Vagina (tissue), 2 donors: ENCODE measurements at regions not wholly inside any gene's neighbourhood (a gene's known extent, or its start where the extent isn't known, plus 50 kb on each side); places are given as distances from the start of the nearest gene placed in this dataset.

Experiments used
- DNase-seq, 2 donors: peaks; one replicate each; pipeline ENCODE4 v3.0.0-alpha.2; 2017; ENCODE audit errors: extremely low spot score in 2 of 2
- H3K27ac ChIP-seq: fragments of 200-600 bp; sonication (generic); one replicate; pipeline ENCODE4 v1.5.1; 2019
- H3K27me3 ChIP-seq: fragments of 200-600 bp; sonication (generic); one replicate; pipeline ENCODE4 v1.5.1; 2019
- H3K36me3 ChIP-seq, 2 donors: fragments of 200-600 bp; sonication (generic); one replicate each; pipeline ENCODE4 v1.5.1; 2017 to 2019
- H3K4me1 ChIP-seq: fragments of 200-600 bp; sonication (generic); one replicate; pipeline ENCODE4 v1.5.1; 2019
- H3K4me3 ChIP-seq, 2 donors: fragments of 200-600 bp; sonication (generic); 1 replicate in 1 of 2; 2 replicates in 1 of 2; pipeline ENCODE4 v1.5.1; 2016 to 2019
- H3K9me3 ChIP-seq: fragments of 200-600 bp; sonication (generic); one replicate; pipeline ENCODE4 v1.5.1; 2019
- POLR2A ChIP-seq, 2 donors: fragments of 450-650 bp; IDR thresholded peaks; one replicate each; pipeline ENCODE4 v1.6.1; 2017; ENCODE audit warnings: antibody characterized with exemption in 2 of 2, mild to moderate bottlenecking in 2 of 2, moderate library complexity in 2 of 2
- POLR2AphosphoS5 ChIP-seq, 2 donors: sonication (generic); formaldehyde crosslinking; IDR thresholded peaks; one replicate each; pipeline ENCODE4 v1.9.0; 2017; ENCODE audit warnings: antibody characterized with exemption in 2 of 2, mild to moderate bottlenecking in 2 of 2, low read depth in 1 of 2; ENCODE audit not compliant: insufficient read depth in 1 of 2
- intact Hi-C: fragments of 100-400 bp; cut with DNase I; formaldehyde crosslinking; loops from one replicate; pipeline ENCODE4 v1.15.1; 2023
- TF ChIP-seq, protein P1 (sequence below), 3 experiments: fragments of 450-650 bp in 2 of 3; fragments of 200-600 bp in 1 of 3; sonication (generic) in 1 of 3; IDR thresholded peaks; one replicate each; pipeline ENCODE4 v1.5.1; 2017 to 2019; ENCODE audit warnings: antibody characterized with exemption in 3 of 3, mild to moderate bottlenecking in 2 of 3, moderate library complexity in 2 of 3

DNA sequence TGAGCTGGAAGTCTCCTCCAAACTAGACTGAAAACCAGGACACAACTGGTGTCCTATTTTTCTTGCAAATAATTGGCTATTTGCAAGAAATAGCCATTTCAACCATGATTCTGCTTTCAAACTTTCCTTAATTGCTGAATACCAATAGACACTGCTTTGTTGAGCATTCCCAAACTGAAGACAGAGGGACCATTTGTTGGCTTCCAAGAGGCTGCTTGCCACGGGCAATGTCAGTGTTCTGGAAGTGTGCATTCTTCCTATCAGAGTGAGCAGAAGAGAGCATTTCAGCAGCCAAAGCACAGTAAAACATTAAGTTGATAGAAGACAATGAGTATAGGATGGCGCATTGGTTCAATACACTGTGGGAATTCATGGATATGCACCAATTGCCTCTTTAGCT lies 360.5 kb upstream of the RGPD4 start:
- DNase-seq = no peak
- H3K4me3 ChIP-seq = no peak overlapping the region
- no peaks in the 10 kb centered on the region for H3K27me3 ChIP-seq
- no peaks in the 10 kb centered on the region for H3K9me3 ChIP-seq
- intact Hi-C loops = no loop called here
- no peaks in the 10 kb centered on the region for H3K4me1 ChIP-seq
- H3K36me3 ChIP-seq = no peaks in the 10 kb centered on the region
- no peak for TF ChIP-seq POLR2AphosphoS5 (IDR thresholded peaks at IDR 0.05; ENCODE audit: insufficient read depth in 1 of 2, low read depth in 1 of 2)
- TF ChIP-seq, protein P1, sequence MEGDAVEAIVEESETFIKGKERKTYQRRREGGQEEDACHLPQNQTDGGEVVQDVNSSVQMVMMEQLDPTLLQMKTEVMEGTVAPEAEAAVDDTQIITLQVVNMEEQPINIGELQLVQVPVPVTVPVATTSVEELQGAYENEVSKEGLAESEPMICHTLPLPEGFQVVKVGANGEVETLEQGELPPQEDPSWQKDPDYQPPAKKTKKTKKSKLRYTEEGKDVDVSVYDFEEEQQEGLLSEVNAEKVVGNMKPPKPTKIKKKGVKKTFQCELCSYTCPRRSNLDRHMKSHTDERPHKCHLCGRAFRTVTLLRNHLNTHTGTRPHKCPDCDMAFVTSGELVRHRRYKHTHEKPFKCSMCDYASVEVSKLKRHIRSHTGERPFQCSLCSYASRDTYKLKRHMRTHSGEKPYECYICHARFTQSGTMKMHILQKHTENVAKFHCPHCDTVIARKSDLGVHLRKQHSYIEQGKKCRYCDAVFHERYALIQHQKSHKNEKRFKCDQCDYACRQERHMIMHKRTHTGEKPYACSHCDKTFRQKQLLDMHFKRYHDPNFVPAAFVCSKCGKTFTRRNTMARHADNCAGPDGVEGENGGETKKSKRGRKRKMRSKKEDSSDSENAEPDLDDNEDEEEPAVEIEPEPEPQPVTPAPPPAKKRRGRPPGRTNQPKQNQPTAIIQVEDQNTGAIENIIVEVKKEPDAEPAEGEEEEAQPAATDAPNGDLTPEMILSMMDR (IDR thresholded peaks at IDR 0.05) = no peak
- no peak for TF ChIP-seq POLR2A (IDR thresholded peaks at IDR 0.05)
- H3K27ac ChIP-seq = no peak overlapping the region

DNA sequence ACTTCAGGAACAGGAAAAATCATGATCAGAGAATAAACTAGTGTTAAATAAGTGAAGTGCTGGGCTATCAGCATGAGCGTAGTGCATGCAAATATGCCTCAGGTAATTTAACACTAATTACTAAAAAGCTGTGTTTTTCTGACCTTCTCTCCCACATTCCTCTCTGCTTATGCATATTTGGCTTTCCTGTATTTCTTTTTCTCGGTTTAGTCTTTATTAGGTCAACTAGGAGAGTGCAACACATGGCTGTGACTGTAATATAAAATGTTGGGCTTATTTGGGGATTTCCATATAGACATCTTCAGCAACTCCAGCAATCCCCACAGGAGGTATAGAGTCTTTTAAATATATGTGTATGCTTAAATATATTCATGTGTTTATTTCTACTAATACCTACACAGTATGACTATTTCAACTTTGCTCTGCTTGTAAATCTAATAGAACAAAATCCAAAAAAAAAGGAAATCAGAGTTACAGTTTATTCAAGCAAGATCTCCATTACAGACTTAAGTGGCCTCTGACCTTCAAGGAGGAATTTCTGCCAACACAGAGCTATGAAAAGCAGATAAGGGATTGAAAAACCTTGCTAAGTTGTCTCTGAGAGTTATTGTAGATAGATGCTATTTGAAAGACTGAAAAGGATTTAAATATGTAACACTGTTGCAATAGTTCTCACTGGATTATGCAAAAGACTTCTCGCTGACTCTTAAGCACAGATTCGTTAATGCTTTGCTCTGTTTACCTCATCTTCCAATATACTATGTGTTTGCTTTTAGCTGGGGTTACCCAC lies 359.5 kb upstream of the RGPD4 start:
- Histone ChIP-seq H3K27me3 (no peaks in the 10 kb centered on the region), H3K9me3 (no peaks in the 10 kb centered on the region), H3K36me3 (no peaks in the 10 kb centered on the region), H3K27ac (no peak overlapping the region), H3K4me3 (no peak overlapping the region), H3K4me1 (no peaks in the 10 kb centered on the region)
- intact Hi-C loops = no loop called here
- DNase-seq = no peak
- TF ChIP-seq, protein P1 (IDR thresholded peaks at IDR 0.05) = no peak
- TF ChIP-seq POLR2A (IDR thresholded peaks at IDR 0.05) (no peak), POLR2AphosphoS5 (IDR thresholded peaks at IDR 0.05; ENCODE audit: insufficient read depth in 1 of 2, low read depth in 1 of 2) (no peak)

DNA sequence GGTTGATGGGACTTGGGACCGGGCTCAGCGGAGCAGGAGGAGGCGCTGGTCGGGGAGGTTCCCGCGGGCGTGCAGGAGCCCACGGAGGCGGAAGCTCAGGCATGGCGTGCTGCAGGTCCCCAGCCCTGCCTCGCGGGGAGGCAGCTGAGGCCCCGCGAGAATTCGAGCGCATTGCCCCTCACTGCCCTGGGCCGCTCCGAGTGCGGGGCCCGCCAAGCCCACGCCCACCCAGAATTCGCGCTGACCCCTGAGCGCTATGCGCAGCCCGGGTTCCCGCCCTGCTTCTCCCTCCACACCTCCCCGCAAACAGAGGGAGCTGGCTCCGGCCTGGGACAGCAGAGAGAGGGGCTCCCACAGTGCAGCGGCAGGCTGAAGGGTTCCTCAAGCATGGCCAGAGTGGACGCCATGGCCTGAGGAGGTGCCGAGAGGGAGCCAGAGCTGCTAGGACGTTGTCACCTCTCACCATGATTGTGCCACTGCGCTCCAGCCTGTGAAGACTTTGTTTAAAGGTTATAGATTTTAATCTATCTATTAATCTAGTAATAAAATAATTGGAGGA lies 357.2 kb upstream of the RGPD4 start:
- Histone ChIP-seq H3K27ac (no peak overlapping the region), H3K27me3 (no peaks in the 10 kb centered on the region), H3K9me3 (no peaks in the 10 kb centered on the region), H3K4me1 (no peaks in the 10 kb centered on the region), H3K36me3 (no peaks in the 10 kb centered on the region), H3K4me3 (no peak overlapping the region)
- intact Hi-C loops = no loop called here
- no peak for DNase-seq
- TF ChIP-seq POLR2AphosphoS5 (IDR thresholded peaks at IDR 0.05; ENCODE audit: insufficient read depth in 1 of 2, low read depth in 1 of 2) = no peak
- TF ChIP-seq, protein P1 (IDR thresholded peaks at IDR 0.05) = no peak
- no peak for TF ChIP-seq POLR2A (IDR thresholded peaks at IDR 0.05)

DNA sequence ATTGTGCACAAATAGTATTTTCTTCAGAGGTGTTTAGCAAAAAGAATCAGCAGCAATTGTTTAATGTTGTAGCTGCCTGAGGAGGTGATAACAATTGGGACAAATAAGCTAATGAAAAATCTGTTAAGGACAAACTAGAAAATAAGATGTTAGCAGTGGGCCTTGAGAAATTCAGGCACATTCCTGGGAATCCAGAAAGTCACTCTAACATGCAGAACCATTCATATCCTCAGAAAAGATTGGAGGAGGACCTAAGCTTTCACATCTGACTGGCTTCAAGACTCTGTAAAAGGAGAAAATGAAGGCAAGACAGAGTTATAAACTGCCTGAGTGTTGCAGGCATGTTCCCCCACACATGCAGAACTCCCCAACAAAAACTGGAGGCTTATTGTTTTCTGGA lies 353.5 kb upstream of the RGPD4 start:
- no peak for TF ChIP-seq POLR2A (IDR thresholded peaks at IDR 0.05)
- TF ChIP-seq, protein P1 (IDR thresholded peaks at IDR 0.05) = no peak
- TF ChIP-seq POLR2AphosphoS5 (IDR thresholded peaks at IDR 0.05; ENCODE audit: insufficient read depth in 1 of 2, low read depth in 1 of 2) = no peak
- no peak overlapping the region for H3K27ac ChIP-seq
- intact Hi-C loops = no loop called here
- no peak for DNase-seq
- no peaks in the 10 kb centered on the region for H3K36me3 ChIP-seq
- no peaks in the 10 kb centered on the region for H3K9me3 ChIP-seq
- H3K4me3 ChIP-seq = no peak overlapping the region
- no peaks in the 10 kb centered on the region for H3K4me1 ChIP-seq
- H3K27me3 ChIP-seq = no peaks in the 10 kb centered on the region

DNA sequence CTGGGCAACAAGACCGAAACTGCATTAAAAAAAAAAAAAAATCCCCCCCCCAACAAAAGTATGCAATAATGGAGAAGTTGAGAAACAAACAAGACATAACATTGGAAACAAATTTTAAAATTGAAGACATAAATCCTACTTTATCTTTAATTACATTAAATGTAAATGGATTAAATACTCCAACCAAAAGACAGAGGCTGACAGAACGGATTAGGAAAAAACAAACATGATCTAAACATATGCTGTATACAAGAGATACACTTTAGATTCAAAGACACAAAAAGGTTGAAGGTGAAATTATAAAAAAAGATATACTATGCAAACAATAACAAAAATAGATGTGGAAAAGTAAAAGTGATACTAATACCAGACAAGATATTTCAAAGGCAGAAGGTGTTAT lies 350.8 kb upstream of the RGPD4 start:
- H3K36me3 ChIP-seq = no peaks in the 10 kb centered on the region
- no peaks in the 10 kb centered on the region for H3K4me1 ChIP-seq
- no peak overlapping the region for H3K27ac ChIP-seq
- no peak overlapping the region for H3K4me3 ChIP-seq
- intact Hi-C loops = no loop called here
- TF ChIP-seq, protein P1 (IDR thresholded peaks at IDR 0.05) = no peak
- TF ChIP-seq POLR2A (IDR thresholded peaks at IDR 0.05) = no peak
- TF ChIP-seq POLR2AphosphoS5 (IDR thresholded peaks at IDR 0.05; ENCODE audit: insufficient read depth in 1 of 2, low read depth in 1 of 2) = no peak
- no peaks in the 10 kb centered on the region for H3K27me3 ChIP-seq
- H3K9me3 ChIP-seq = no peaks in the 10 kb centered on the region
- DNase-seq = no peak
